GM21515 (cell line): ENCODE measurements at regions not wholly inside any gene's neighbourhood (a gene's known extent, or its start where the extent isn't known, plus 50 kb on each side); places are given as distances from the start of the nearest gene placed in this dataset.
"Not testable (repeated sequence)": the region's sequence is repeated elsewhere in the genome, so short reads cannot be mapped to it uniquely, and the experiment has no call there.

Experiments used
- ATAC-seq: cut with Tn5 transposase; IDR thresholded peaks from one replicate; pipeline ENCODE4 v1.9.1; 2021; ENCODE audit not compliant: unreplicated experiment

DNA sequence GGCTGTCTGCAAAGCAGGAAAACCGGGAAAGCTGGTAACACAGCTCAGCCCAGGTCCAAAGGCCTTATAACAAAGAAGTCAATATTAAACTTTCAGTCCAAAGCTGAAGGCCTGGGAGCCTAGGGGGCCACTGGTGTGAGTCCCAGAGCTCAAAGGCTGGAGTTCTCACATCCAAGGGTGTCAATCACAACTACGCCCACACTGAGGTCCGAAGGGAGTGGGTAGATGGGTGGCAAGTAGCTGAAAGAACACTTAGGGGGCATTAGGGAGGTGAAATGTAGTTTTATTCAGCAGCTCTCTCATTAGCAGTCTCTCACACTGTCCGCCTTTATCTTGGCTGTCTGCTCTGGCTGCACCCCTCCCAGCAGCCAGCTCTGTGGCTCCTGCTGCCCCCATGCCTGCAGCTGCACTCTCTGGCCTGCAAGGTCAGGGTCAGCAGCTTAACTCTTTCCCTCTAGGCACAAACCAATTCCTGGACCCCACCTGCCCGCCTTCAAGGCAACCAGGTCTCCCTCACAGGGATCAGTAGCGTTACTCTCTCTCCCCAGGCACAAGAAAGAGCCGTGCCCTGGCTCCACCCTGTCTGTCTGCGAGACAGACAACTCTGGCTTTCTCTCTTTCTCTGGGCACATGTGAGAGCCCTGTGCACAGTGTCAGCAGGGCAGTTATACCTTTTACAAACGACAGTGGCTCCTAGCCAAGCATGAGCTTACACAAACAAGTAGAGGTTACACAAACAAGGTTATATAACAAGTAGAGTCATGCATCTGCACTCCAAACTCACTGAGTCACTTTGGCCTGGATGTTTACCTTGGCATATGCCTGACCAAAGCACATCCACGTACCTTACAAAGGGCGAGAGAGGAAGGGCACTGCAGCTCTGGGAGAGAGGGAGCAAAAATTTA lies 249.4 kb upstream of the PCDH20 start:
- no peak for ATAC-seq

DNA sequence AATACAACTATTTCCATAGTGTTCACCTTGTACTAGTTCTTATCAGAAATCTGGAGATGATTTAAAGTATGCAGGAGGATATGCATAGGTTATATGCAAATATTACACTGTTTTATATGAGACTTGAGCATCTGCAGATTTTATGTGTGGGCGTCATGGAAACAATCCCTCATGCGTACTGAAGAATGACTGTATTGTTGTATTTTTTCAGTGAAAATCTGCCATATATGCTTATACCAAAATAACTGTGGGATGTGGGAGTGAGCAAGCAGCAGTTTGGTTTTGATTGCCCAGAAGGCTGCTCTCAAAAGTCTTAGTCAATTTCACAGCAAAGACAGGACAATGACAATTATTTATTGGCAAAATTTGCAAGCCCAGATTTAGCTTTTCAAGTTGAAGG lies 238.8 kb upstream of the PCDH20 start:
- ATAC-seq: no peak

DNA sequence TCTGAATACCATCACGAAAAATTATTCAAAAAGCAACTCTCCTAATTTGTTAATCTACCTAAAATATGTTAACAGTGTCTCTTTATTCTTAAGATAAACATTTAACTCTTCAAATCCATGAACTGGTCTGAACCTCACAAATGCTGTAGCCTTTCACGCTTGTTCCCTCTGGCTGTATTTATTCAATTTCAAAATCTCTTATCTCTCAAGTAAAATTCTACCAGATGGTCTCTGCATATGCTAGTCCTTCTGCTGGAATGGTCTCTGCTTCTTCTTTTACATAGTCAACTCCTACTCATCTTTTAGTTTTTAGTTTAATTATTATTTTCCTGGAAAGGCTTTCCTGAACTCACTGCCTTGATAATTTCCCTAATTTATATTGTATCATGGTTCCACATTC lies 232.9 kb upstream of the PCDH20 start:
- ATAC-seq: no peak

DNA sequence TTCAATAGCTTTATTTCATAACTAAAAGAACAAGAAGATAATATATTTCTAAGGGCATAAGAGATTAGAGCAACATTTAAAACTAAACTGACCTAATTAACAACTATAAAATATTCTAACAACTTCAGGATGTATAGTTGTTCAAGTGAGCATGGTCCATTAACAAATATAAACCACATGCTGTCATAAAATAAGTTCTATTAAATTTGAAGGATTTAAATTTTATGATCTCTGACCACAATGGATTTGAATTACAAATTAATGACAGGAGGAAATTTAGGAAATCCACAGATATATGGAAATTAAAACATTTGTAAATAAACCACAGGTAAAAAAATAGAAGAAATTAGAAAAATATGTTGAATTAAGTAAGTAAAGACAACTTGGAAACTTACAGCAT lies 196.5 kb upstream of the PCDH20 start:
- no peak for ATAC-seq

DNA sequence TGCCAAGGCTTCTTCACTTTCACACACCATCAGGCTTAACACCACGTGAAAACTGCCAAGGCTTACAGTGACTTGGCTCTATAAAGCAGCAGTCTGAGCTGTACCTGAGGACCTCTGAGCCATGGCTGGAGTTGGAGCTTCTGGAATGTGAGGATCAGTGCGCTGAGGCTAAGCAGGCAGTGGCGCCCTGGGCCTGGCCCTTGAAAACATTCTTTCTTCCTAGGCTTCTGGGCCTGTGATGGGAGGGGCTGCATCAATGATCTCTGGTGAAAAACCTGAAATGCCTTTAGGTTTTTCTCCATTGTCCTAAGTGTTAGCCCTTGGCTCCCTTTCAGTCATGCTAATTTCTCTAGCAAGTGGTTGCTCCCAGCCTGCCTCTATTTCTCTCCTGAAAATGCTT lies 192.5 kb upstream of the PCDH20 start:
- ATAC-seq: no peak

DNA sequence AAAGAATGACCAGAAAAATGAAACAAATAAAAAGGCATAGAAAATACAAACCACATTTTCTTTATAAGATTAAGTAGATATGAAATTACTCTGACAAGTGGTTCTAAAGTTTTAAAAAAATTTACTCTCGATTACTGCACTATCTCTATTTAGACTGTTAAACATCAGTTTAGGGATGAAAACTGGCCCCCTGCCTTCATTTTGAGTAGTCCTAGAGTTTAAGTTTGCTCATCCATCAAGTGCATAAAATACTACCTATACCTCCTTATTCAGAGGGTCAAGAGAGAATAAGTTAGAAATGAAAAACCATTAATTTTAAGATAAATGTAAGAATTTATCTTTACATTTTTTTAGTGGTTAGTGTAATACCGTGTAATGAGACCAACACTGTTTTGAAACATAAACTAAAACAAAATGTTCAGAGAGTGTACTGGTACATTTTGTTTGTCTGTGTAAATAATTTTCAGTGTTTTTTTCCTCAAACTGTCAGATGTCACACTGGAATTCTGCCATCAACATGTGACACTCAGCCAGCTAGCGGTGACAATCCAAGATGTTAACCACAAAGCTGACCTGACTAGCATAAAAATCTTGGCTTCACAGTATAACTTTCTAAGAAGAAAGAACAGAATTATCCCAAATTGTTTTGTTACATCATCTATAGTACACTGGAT lies 184.8 kb upstream of the PCDH20 start:
- ATAC-seq: no peak

DNA sequence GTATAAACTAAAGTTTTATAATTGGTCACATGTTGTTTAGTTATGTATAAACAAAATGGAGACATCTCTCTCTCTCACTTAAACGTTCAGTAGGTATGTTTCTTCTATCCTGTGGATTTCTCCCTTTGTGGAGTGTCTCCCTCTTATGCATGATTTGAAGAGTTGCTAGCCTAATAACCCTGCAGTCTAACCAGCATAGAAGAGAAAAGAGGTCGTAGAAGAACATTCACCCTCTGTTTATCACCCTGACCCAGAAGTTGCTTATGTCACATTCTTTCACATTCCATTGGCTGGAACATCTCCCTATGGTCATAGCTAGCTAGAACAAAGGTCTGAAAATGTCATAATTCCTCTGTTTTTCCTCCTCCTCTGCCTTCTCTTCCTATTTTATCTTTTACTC lies 176.8 kb upstream of the PCDH20 start:
- no peak for ATAC-seq

DNA sequence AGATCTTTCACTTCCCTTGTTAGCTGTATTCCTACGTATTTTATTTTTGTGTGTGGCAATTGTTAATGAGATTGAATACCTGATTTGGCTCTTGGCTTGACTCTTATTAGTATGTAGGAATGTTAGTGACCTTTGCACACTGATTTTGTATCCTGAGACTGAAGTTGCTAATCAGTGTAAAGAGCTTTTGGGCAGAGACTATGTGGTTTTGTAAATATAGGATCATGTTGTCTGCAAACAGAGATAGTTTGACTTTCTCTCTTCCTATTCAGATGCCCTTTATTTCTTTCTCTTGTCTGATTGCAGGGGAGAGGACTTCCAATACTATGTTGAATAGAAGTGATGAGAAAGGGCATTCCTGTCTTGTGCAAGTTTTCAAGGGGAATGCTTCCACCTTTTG lies 160.3 kb upstream of the PCDH20 start:
- ATAC-seq: no peak

DNA sequence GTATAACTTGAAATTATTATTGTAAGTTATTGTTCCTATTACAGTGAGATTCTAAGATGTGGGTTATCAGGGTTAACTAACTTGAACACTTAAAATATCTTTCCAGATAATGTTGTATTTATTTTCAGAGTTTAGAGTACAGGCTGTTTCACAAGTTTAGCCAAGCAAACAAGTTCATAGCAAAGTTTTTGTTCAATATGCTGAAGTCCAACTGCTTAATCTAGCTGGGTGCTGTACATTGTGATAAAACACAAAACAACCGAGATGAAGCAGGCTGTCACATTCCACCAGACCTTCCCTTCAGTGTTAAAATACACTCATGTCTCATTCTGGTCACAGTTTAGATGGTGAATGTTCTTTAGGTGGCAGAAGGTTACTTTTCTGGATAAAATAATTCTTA lies 148.0 kb upstream of the PCDH20 start:
- no peak for ATAC-seq

DNA sequence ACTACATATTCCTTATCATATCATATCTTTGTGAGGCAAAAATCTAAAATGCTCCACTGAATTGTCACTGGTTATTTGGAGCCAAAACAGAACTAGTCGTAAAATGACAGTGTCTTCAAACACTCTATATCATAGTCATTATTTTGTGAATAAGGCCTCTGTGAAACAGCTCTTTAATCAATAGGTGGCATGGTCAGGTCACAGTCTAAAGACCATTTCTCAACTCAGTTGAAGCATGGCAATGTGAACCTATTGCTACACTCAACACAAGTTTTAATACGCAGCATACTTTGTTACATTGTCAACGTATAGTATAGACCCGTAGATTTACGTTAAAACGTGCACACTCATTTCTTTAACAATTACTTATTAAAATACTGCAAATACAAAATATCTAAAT lies 131.3 kb upstream of the PCDH20 start:
- ATAC-seq: no peak

DNA sequence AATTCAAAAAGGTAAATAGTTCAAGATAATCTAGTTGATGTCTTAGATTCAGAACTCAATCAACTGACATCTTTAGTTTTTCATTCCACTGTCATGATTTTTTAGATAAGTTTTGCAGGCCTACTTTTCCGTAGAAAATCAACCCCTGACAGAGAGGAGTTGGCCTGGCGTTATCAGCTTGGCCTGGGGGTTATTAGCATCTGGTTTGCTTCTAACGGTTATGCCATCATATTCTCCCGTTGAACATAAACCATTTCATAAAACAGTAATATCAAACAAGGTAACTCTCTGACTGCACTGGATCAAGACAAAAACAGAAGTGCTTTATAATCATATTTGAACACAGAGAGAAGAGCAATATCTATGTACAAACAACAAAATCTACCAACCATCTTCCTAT lies 130.8 kb upstream of the PCDH20 start:
- ATAC-seq: no peak

DNA sequence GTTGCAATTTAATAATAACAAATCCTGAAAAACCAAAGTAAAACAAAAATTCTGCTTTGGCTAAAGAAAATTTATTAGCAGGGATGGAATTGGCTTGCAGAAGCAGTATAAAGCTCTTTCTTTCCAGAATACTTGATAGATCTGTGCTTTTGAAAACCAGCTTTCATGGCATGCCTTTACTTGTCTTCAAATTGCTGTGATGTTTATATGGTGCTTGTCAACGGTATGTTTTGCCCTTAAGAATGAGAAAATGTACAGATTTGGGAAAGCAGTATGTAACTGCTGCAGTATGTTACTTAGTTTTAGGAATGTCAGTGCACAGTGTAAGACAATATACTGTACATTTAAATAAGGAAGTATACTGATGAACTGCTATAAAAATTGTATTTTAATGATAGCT lies 120.8 kb upstream of the PCDH20 start:
- no peak for ATAC-seq

DNA sequence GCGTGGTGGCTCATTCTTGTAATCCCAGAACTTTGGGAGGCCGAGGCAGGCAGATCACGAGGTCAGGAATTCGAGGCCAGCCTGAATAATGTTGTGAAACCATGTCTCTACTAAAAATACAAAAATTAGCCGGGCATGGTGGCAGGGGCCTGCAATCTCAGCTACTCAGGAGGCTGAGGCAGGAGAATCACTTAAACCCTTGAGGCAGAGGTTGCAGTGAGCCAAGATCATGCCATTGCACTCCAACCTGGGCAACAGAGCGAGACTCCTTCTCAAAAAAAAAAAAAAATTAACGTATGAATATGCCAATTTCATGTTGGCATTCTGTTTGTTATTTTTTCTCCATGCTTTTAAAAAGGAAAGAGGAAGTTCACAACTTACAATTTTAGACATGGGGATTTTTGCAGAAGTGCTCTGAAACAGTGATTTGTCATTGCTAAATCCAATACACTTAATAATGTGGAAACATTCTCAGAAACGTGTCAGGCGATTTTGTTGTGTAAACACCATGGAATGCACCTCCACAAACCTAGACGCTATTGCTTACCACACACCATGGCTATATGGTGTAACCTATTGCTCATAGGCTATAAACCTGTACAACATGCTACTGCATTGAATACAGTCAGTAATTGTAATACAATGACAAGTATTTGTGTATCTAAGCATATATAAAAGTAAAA lies 115.9 kb upstream of the PCDH20 start:
- ATAC-seq: no peak

DNA sequence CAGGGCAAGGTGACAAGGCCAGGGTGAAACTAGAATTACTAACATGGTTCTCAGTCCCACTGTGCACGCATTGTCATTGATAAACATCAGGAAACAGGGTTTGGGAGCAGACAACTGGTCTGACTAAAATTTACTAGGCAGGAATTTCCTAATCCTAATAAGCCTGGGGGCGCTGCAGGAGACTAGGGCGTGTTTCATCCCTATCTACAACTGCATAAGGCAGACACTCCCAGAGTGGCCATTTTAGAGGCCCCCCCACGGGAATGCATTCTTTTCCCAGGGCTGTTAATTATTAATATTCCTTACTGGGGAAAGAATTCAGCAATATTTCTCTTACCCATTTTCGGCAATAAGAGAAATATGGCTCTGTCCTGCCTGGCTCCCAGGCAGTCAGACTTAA lies 103.6 kb upstream of the PCDH20 start:
- ATAC-seq: not testable (repeated sequence)

DNA sequence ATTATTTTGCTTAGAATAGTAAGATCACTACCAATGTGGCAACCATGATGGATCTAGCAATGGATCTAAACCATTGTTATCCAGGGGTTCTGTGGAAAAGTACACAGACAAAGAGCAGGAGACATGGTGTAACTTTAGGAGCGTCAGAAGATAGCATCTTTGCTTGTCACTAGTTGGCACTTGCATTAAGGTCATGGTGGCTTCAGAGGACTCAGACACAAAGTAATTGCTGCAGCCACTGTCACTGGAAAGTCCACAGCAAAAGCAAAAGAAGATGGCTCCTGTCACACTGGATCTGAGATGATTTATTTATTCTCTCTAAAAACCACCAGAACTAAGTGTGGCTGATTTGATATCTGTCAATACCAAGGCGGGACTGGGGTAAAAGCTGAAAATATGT lies 93.3 kb upstream of the PCDH20 start:
- ATAC-seq: no peak

DNA sequence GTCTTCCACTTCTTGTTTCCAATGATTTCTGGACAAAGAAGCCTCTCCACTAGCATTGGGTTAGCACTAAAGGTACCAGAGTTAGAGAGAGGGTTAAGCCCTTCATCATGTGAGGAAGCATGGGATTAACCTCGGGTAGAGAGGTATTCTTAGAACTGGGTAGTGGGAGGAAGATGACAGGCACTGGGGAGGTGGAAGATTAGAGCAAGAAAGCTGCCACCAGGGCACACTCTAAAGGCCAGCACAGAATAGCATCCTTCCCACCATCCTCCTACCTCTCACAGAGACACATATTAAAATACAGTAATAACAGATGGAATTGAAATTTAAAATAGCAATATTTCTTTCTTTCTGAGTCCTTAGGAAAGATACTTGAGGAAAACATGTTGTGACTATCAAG lies 84.5 kb upstream of the PCDH20 start:
- ATAC-seq: no peak

DNA sequence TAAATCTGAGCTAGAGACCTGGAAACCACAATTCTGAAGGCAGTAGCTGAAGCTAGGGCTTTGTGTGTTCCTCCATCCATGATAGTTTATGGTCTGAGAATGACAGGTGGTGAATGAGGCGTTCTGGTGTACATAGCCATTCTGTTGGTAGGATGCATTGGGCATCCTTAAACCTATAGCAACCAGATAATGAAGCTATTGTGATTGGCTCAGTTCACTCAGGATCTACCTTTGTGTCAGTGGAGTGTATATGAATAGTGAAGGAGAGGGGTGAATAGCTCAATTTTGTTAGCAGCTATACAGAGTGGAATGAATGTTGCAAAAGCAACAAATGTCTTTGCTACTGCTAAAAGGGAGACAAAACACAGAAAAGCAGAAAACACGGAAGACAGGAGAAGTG lies 80.0 kb upstream of the PCDH20 start:
- no peak for ATAC-seq

DNA sequence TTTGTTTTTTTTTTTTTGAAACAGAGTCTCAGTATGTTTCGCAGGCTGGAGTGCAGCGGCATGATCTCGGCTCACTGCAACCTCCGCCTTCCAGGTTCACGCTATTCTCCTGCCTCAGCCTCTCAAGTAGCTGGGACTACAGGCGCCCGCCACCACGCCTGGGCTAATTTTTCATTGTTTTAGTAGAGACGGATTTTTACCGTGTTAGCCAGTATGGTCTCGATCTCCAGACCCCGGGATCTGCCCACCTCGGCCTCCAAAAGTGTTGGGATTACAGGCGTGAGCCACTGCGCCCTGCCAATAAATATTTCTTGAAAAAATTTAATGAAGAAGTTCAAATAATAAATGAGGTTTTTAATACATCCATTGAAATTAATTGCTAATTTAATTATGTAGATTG lies 77.9 kb upstream of the PCDH20 start:
- ATAC-seq: not testable (repeated sequence)

DNA sequence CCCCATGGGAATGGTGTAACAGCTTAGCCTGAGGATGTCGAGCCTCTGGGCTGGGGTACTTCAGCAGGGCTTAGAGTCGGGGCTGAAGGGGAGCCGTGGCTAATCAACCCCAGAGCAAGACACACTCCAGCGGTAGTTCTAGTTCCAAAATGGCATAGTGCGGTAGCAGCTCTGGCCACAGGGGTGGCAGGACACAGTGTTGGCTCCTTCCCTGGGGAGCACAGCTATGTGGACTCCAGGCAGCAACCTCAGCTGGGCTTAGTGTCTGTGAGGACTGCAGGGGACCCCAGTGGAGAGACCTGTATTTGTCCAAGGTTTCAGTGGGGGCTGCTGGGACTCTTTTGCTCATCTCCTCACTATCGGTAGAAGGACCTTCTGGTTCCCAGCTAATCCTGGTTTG lies 70.8 kb upstream of the PCDH20 start:
- ATAC-seq: no peak

DNA sequence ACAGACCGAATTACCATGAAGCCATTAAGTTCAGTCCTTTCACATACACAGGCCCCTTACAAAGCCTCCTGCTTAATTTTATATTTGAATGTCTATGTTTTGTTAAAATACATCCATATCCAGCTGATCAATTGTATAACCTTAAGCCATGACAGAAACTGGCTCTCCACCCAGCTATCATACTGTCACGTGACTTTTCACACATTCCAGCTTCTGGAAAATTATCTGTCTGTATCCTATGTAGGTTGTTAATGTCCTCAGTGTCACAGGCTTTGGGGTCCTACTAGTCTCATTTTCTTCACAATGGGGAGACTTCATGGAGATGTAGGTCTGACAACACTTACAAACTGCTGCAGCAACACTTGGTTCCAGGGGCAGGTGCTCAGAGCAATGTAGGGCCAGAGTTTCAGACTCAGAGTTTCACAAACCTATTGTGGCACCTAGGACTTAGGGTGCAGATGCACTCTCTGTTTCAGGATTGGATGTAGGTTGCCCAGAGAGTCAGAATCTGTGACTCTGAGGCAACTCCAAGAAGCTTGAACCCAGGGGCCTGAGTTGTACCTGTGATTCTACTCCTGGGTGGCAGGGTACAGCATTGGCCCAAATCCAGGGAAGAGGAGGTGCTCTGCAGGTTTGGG lies 69.6 kb upstream of the PCDH20 start:
- ATAC-seq: no peak

DNA sequence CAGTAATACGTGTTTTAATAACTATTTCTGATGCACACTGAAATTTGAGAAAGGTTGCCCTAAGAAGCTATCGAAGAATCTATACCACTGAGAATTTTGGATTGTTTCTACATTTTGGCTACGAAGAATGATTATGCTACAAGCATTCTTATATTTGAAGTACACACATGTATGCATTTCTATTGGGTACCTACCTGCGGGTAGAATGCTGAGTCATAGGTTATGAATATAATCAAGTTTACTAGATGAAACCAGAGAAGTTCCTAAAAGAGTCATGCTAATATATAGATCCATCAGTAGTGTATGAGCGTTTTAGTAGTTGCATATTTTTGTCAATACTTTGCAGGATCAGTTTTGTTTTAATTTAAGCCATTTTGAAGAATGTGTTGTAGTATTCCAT lies 62.0 kb upstream of the PCDH20 start:
- no peak for ATAC-seq

DNA sequence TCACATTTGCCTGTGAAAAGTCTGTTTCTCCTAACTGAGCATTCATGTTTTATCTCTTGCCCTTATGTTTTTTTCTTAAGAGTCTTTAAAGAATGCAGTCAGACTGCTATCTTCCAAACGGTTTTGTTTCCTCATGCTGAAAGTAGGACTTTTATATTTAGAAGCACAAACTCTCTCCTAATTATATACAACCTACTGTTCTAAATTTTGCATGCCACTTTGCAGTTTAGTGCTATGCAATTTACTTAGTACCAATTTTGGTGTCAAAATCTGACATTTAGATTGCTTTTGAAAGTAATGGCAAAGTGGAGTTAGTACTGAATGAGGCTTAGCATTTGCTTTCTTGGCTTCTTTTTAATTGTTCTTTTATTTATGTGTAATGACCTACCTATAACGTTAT lies 55.1 kb upstream of the PCDH20 start:
- no peak for ATAC-seq
